Ishikawa (cell line): ENCODE measurements at regions not wholly inside any gene's neighbourhood (a gene's known extent, or its start where the extent isn't known, plus 50 kb on each side); places are given as distances from the start of the nearest gene placed in this dataset.

Experiments used
- CEBPB ChIP-seq: IDR thresholded peaks from 2 replicates; pipeline ENCODE4 v1.6.1; 2012
- CREB1 ChIP-seq: IDR thresholded peaks from 2 replicates; pipeline ENCODE4 v1.6.1; 2012; ENCODE audit warnings: low read depth
- EGR1 ChIP-seq: IDR thresholded peaks from 2 replicates; pipeline ENCODE4 v1.6.1; 2012
- EP300 ChIP-seq: IDR thresholded peaks from 2 replicates; pipeline ENCODE4 v1.6.1; 2012; ENCODE audit warnings: borderline replicate concordance
- FOXM1 ChIP-seq: IDR thresholded peaks from 2 replicates; pipeline ENCODE4 v1.6.1; 2012; ENCODE audit warnings: low read depth, borderline replicate concordance
- MAX ChIP-seq: IDR thresholded peaks from 2 replicates; pipeline ENCODE4 v1.6.1; 2012
- NFIC ChIP-seq: IDR thresholded peaks from 2 replicates; pipeline ENCODE4 v1.6.1; 2012
- RAD21 ChIP-seq: IDR thresholded peaks from 2 replicates; pipeline ENCODE4 v1.6.1; 2012; ENCODE audit warnings: low read depth
- REST ChIP-seq: IDR thresholded peaks from 2 replicates; pipeline ENCODE4 v1.6.1; 2012; ENCODE audit warnings: low read depth, mild to moderate bottlenecking
- TAF1 ChIP-seq: IDR thresholded peaks from 2 replicates; pipeline ENCODE4 v1.6.1; 2012; ENCODE audit warnings: low read depth, mild to moderate bottlenecking
- TCF12 ChIP-seq: IDR thresholded peaks from 2 replicates; pipeline ENCODE4 v1.6.1; 2012; ENCODE audit warnings: low read depth
- TEAD4 ChIP-seq: IDR thresholded peaks from 2 replicates; pipeline ENCODE4 v1.6.1; 2012
- YY1 ChIP-seq: IDR thresholded peaks from 2 replicates; pipeline ENCODE4 v1.6.1; 2012; ENCODE audit warnings: low read depth
- ZBTB7A ChIP-seq: IDR thresholded peaks from 2 replicates; pipeline ENCODE4 v1.6.1; 2012; ENCODE audit warnings: low read depth
- TF ChIP-seq, protein P1 (sequence below): IDR thresholded peaks from 2 replicates; pipeline ENCODE4 v1.6.1; 2012

DNA sequence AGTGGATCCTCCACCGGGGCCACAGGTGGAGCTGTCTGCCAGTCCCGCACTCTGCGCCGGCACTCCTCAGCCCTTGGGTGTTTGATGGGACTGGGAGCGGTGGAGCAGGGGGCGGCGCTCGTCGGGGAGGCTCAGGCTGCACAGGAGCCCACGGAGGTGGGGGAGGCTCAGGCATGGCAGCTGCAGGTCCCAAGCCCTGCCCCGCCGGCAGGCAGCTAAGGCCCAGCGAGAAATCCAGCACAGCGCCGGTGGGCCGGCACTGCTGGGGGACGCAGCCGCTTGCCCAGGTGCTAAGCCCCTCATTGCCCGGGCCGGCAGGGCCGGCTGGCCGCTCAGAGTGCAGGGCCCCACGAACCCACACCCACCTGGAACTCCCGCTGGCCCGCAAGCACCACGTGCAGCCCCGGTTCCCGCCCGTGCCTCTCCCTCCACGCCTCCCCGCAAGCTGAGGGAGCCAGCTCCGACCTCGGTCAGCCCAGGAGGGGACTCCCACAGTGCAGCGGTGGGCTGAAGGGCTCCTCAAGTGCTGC, 286.4 kb downstream of the RBM26 start:
- TF ChIP-seq RAD21 (no peak), EP300 (no peak), ZBTB7A (no peak)

DNA sequence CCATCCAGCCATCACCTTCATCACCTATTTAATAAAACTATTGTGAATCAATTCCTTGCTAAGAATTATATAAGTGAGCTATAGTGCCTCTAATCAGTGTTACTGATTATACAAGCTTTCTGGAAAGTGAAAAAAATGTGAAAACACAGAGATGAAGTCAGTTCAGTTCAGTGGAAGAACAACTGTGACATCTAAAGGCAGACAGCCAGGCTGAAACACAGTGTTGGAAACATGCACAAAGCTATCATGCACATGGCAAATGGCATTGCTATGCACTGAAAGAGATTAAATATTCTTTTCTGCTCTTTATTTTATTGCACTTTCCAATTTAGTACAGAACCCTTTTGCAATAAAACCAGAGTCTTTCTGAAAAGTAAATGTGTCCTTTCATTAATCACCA, 294.0 kb downstream of the RBM26 start:
- no peak for TF ChIP-seq YY1
- no peak for TF ChIP-seq ZBTB7A
- TF ChIP-seq REST = no peak
- TF ChIP-seq TAF1 = no peak
- no peak for TF ChIP-seq CREB1
- TF ChIP-seq EGR1 = no peak
- no peak for TF ChIP-seq CEBPB
- TF ChIP-seq TCF12 = no peak
- no peak for TF ChIP-seq RAD21
- TF ChIP-seq MAX = no peak
- TF ChIP-seq, protein P1, sequence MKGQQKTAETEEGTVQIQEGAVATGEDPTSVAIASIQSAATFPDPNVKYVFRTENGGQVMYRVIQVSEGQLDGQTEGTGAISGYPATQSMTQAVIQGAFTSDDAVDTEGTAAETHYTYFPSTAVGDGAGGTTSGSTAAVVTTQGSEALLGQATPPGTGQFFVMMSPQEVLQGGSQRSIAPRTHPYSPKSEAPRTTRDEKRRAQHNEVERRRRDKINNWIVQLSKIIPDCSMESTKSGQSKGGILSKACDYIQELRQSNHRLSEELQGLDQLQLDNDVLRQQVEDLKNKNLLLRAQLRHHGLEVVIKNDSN = no peak

- TF ChIP-seq REST (no peak), CEBPB (no peak), NFIC (no peak), EGR1 (no peak), RAD21 (no peak), YY1 (no peak), TCF12 (no peak), EP300 (no peak), ZBTB7A (no peak)
Observed at GRCh38 chr13:79108914-79109643, 297.0 kb downstream of the RBM26 start.

DNA sequence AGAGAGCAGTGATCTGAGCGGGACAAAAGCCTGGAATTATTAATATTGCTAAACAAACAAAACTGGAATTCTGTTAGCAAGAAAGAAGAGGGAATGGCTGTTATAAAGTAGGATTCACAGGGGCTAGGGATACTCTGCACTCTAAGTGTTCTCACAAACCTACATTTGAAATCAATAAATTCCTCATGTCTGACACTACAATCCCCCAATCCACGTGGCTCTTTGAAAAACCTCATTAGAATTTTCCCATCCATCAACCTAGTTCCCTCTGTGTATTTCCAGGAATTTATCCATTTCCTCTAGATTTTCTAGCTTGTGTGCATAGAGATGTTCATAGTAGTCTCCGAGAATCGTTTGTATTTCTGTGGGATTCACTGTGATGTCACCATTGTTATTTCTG, 307.5 kb downstream of the RBM26 start:
- TF ChIP-seq TCF12 (no peak), FOXM1 (no peak), TEAD4 (no peak), CEBPB (no peak), ZBTB7A (no peak), CREB1 (no peak), EGR1 (no peak), EP300 (no peak), REST (no peak), MAX (no peak)
- TF ChIP-seq, protein P1 = no peak

GRCh38 chr13:79097201-79097600, 308.9 kb downstream of the RBM26 start:
- TF ChIP-seq TEAD4 (no peak), RAD21 (no peak), CEBPB (no peak), FOXM1 (no peak)
